Muscle of arm (tissue), 1 donor: ENCODE measurements at regions not wholly inside any gene's neighbourhood (a gene's known extent, or its start where the extent isn't known, plus 50 kb on each side); places are given as distances from the start of the nearest gene placed in this dataset.

ENCODE experiments used
- DNase-seq: peaks from one replicate; pipeline ENCODE4 v3.0.0-alpha.2; 2013

- no peak for DNase-seq
These were observed 108.4 kb upstream of the TNFAIP3 start for GRCh38 chr6:137758661-137759060.

DNA sequence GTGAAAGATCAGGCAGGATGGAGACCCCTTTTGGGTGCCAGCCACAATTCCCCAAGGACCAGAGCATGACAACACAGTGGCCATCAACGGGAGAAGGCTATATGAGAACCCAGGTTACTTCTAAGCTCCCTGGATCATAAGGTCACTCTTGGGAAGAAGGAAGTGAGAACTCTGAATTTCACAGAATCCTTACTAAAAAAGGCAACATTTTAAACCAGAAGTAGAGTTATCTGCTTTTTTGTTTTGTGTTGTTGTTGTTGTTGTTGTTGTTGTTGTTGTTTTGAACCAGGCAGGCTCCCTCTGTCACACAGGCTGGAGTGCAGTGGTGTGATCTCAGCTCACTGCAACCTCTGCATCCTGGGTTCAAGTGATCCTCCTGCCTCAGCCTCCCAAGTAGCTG lies 107.4 kb upstream of the TNFAIP3 start:
- no peak for DNase-seq

GRCh38 chr6:137761072-137761471 lies 106.0 kb upstream of the TNFAIP3 start:
- DNase-seq, result no peak

DNA sequence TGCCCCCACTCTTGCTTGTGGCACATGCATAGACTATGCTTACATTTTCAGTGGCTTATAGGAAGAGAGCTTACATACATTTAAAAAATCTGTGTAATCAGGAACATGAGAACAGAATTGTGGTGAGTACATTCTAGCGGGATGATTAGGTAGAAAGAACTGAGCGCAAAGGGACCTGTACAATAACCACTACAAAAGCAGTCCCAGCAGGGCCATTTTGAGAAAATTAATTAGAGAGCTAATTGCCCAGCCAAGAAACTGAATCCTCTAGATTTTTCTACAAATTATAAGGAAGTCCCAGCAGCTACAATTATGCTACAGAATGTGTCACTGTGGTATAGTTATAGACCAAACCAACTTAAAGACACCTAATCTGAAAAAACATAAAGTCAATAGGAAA lies 105.6 kb upstream of the TNFAIP3 start:
- DNase-seq, result no peak

- DNase-seq, result no peak
These were observed 104.6 kb upstream of the TNFAIP3 start for GRCh38 chr6:137762168-137763090.

- no peak for DNase-seq
These were observed 103.6 kb upstream of the TNFAIP3 start for GRCh38 chr6:137763436-137763835.

- no peak for DNase-seq
These were observed 103.2 kb upstream of the TNFAIP3 start for GRCh38 chr6:137763886-137764285.

DNA sequence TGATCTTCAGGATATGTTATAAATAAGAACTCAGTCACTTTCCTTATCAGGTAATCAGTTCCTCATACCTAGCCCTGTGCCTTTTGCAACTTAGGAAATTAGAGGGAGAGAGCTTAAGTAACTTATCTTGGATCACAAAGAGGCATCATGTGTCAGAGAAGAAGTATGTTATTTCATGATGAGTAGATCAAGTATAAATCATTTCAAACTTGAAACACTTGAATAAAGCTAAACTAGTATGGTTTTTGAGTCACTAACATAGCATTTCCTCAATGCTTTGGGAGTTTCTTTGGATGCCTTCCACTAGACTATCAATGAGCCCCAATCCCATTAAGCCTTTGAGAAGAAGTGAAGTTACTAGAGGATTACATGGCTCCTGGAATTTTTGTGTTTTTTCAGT lies 102.6 kb upstream of the TNFAIP3 start:
- no peak for DNase-seq

DNA sequence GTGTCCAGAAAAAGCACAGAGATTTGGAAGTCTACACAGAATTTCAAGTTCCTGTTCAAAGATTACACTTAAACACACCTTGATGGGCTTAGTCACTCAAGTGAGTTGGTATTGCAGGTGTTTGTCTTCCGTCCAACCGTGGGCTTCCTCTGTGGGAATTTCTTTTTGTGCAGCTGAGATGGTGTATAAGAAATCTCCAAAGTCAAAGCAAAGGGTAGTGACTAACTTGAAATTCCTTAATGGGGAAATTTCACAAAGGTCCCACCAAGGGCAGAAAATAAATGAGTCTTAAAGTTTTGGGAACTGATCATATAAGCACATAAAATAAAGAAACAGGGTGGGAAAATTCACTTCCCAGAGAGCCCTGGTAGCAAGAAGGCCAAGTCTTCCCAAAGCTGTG lies 102.0 kb upstream of the TNFAIP3 start:
- DNase-seq, result no peak

DNA sequence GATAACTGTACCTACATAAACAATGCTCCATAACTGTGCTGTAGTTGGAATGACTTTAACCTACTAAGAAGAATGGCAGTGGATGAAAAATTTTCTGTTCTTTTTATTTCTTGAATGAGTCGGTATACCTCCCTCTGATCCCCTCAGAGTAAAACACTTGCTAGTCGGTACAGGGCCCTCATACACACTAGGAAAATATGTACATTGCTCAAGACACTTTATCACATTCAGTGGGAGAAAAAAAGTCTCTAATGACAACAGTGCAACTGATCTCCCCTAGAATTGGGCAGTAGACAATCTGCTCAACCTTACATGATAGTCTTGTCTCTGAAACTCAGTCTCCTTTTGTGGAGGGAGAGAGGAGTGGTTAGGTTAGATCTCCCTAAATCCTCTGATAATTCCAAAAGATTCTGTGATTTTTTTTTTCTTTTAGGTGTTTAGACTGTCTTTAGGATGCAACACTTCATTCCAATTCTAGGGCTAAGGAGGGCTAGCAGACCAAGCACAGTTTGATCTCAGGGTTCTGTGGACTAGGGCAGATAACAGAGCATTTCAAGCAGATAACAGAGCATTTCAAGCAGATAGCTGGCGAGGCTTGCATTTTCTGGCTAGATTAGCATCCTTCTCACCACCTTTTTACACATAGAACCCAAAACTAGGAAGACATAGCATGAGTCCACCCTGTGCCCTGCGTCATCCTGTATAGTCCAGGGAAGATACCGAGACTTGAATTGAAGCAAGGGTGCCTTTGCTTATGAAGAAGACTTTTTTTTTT lies 100.3 kb upstream of the TNFAIP3 start:
- no peak for DNase-seq

DNA sequence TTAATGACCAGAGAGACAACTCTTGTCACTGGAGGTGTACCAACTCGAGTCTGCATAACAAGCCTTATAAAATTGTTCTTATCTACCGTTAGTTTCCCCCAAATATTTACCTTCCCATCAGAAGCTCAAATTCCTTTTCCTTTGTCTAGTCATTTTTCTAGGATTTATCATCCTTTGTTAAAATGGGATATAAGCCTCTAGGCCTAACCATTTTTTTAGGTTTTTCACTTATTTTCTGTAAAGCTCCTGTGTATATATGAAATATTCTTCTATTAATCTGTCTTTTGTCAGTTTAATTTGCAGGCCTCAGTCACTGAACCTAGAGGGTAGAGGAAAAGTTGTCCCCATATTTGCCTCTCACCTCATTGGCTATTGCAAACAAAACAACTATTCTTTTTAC lies 99.6 kb upstream of the TNFAIP3 start:
- DNase-seq, result no peak

GRCh38 chr6:137767911-137768690 lies 99.0 kb upstream of the TNFAIP3 start:
- DNase-seq, result no peak

GRCh38 chr6:137768935-137769334 lies 98.1 kb upstream of the TNFAIP3 start:
- no peak for DNase-seq

DNA sequence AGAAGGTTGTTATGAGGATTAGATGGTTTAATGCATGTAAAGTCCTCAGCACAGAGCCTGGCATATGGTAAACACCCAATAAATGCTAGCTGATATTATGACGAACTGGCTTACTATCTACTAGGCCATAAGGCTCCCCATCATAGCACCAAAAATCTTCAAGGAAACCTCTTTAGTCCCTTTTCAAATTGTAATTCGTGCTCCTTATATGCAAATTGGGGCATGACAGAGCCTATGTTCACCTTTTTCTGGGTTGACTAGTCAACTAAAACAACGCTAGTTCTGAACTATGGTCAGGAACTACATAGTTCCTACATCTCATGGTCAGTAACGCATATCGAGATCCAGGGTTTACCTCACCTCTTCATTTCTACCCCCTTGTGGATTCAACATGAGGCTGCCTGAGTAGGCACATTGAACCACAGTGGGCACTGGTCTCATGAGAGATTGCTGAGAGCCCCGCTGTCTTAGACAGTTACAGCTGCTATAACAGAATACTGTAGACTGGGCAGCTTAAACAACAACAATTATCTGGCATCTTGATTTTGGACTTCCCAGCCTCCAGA lies 97.2 kb upstream of the TNFAIP3 start:
- no peak for DNase-seq

GRCh38 chr6:137772541-137773250 lies 94.4 kb upstream of the TNFAIP3 start:
- DNase-seq, result no peak

GRCh38 chr6:137775227-137775626 lies 91.8 kb upstream of the TNFAIP3 start:
- no peak for DNase-seq

- DNase-seq, result no peak
These were observed 91.3 kb upstream of the TNFAIP3 start for GRCh38 chr6:137775720-137776119.

DNA sequence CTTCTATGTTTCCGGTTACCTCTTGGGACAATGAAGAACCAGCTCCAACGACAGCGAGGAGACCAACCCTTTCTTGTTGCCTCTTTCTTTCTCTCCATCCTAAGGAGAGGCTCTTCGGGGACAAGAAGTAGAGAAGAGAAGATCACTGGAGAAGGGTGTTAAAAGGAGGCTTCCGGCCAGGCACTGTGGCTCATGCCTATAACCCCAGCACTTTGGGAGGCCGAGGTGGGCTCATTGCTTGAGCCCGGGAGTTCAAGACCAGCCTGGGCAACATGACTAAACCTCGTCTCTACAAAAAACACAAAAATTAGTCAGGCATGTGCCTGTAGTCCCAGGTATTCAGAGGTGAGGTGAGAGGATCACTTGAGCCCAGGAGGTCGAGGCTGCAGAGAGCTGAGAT lies 90.8 kb upstream of the TNFAIP3 start:
- no peak for DNase-seq

GRCh38 chr6:137776786-137777686 lies 90.0 kb upstream of the TNFAIP3 start:
- DNase-seq, result no peak

- no peak for DNase-seq
These were observed 89.4 kb upstream of the TNFAIP3 start for GRCh38 chr6:137777687-137778075.
